H9 (cell line): ENCODE measurements at regions not wholly inside any gene's neighbourhood (a gene's known extent, or its start where the extent isn't known, plus 50 kb on each side); places are given as distances from the start of the nearest gene placed in this dataset.

Source experiments
- DNase-seq: peaks from one replicate; pipeline ENCODE4 v3.0.0-alpha.2; 2017
- H2AFZ ChIP-seq: one replicate; pipeline ENCODE4 v1.6.1; 2013; ENCODE audit warnings: mild to moderate bottlenecking, low read length, control low read depth, moderate library complexity
- H2AK5ac ChIP-seq: 2 replicates; pipeline ENCODE4 v1.6.1; 2013; ENCODE audit warnings: low read length, control low read depth, mixed read lengths; ENCODE audit not compliant: insufficient read length
- H2BK120ac ChIP-seq: one replicate; pipeline ENCODE4 v1.6.1; 2013; ENCODE audit warnings: low read depth, mild to moderate bottlenecking, low read length, control low read depth, inconsistent platforms; ENCODE audit not compliant: poor library complexity, severe bottlenecking
- H2BK12ac ChIP-seq: 2 replicates; pipeline ENCODE4 v1.6.1; 2013; ENCODE audit warnings: low read length, control low read depth, mixed read lengths, low read depth; ENCODE audit not compliant: insufficient read length
- H2BK15ac ChIP-seq: 2 replicates; pipeline ENCODE4 v1.6.1; 2013; ENCODE audit warnings: low read depth, low read length, control low read depth
- H2BK20ac ChIP-seq: one replicate; pipeline ENCODE4 v1.6.1; 2013; ENCODE audit warnings: low read depth, mild to moderate bottlenecking, low read length, control low read depth, inconsistent platforms; ENCODE audit not compliant: poor library complexity, severe bottlenecking
- H2BK5ac ChIP-seq: 2 replicates; pipeline ENCODE4 v1.6.1; 2013; ENCODE audit warnings: low read length, control low read depth, mixed read lengths; ENCODE audit not compliant: insufficient read length
- H3K14ac ChIP-seq: 2 replicates; pipeline ENCODE4 v1.6.1; 2013; ENCODE audit warnings: low read length, control low read depth; ENCODE audit not compliant: insufficient read depth
- H3K18ac ChIP-seq: 2 replicates; pipeline ENCODE4 v1.6.1; 2013; ENCODE audit warnings: low read depth, mild to moderate bottlenecking, mixed read lengths, low read length, control low read depth; ENCODE audit not compliant: insufficient read length
- H3K23ac ChIP-seq: 2 replicates; pipeline ENCODE4 v1.6.1; 2013; ENCODE audit warnings: low read length, control low read depth, mixed read lengths, low read depth; ENCODE audit not compliant: insufficient read length
- H3K23me2 ChIP-seq: 2 replicates; pipeline ENCODE4 v1.6.1; 2013; ENCODE audit warnings: low read depth, mild to moderate bottlenecking, mixed read lengths, low read length, control low read depth; ENCODE audit not compliant: insufficient read length, poor library complexity, severe bottlenecking
- H3K27ac ChIP-seq: 2 replicates; pipeline ENCODE4 v1.5.1; 2013; ENCODE audit warnings: low read length, control low read depth, mixed read lengths, low read depth; ENCODE audit not compliant: insufficient read length
- H3K27me3 ChIP-seq: 2 replicates; pipeline ENCODE4 v1.6.1; 2013; ENCODE audit warnings: low read length, control low read depth, inconsistent platforms; ENCODE audit not compliant: insufficient read depth
- H3K4ac ChIP-seq: 2 replicates; pipeline ENCODE4 v1.6.1; 2013; ENCODE audit warnings: low read depth, mild to moderate bottlenecking, control low read depth, inconsistent platforms, low read length, moderate library complexity
- H3K4me1 ChIP-seq: 2 replicates; pipeline ENCODE4 v1.6.1; 2013; ENCODE audit warnings: low read length, control low read depth, inconsistent platforms; ENCODE audit not compliant: insufficient read depth
- H3K4me2 ChIP-seq: 2 replicates; pipeline ENCODE4 v1.6.1; 2013; ENCODE audit warnings: low read length, control low read depth, mixed read lengths; ENCODE audit not compliant: insufficient read length, insufficient read depth
- H3K56ac ChIP-seq: 2 replicates; pipeline ENCODE4 v1.6.1; 2013; ENCODE audit warnings: low read depth, mild to moderate bottlenecking, mixed read lengths, low read length, control low read depth; ENCODE audit not compliant: insufficient read length
- H3K79me1 ChIP-seq: 2 replicates; pipeline ENCODE4 v1.6.1; 2013; ENCODE audit warnings: low read depth, mild to moderate bottlenecking, moderate library complexity, low read length, control low read depth, inconsistent platforms; ENCODE audit not compliant: insufficient read depth, poor library complexity, severe bottlenecking
- H3K79me2 ChIP-seq: 2 replicates; pipeline ENCODE4 v1.6.1; 2013; ENCODE audit warnings: low read length, control low read depth, inconsistent platforms; ENCODE audit not compliant: insufficient read depth
- H3K9ac ChIP-seq: 2 replicates; pipeline ENCODE4 v1.6.1; 2013; ENCODE audit warnings: low read length, control low read depth, mixed read lengths; ENCODE audit not compliant: insufficient read length; ENCODE audit errors: extremely low read depth
- H3K9me3 ChIP-seq: one replicate; pipeline ENCODE4 v1.6.1; 2013; ENCODE audit warnings: low read depth, low read length, inconsistent platforms; ENCODE audit not compliant: control insufficient read depth
- H3T11ph ChIP-seq: one replicate; pipeline ENCODE4 v1.6.1; 2013; ENCODE audit warnings: mild to moderate bottlenecking, low read length, control low read depth, inconsistent platforms
- H4K20me1 ChIP-seq: one replicate; pipeline ENCODE4 v1.6.1; 2013; ENCODE audit not compliant: control insufficient read depth, insufficient read length, insufficient read depth
- H4K5ac ChIP-seq: 2 replicates; pipeline ENCODE4 v1.6.1; 2013; ENCODE audit warnings: low read depth, mild to moderate bottlenecking, mixed read lengths, low read length, control low read depth; ENCODE audit not compliant: insufficient read length
- H4K8ac ChIP-seq: replicated peaks from 2 replicates; pipeline ENCODE4 v1.6.1; 2013; ENCODE audit warnings: low read length, control low read depth, mixed read lengths, low read depth; ENCODE audit not compliant: insufficient read length
- H4K91ac ChIP-seq: 2 replicates; pipeline ENCODE4 v1.6.1; 2013; ENCODE audit warnings: low read depth, mild to moderate bottlenecking, moderate library complexity, mixed read lengths, low read length, control low read depth; ENCODE audit not compliant: insufficient read length
- H3K27ac Mint-ChIP-seq, 3 experiments: 2 replicates in 2 of 3; 3 replicates in 1 of 3; pipeline ENCODE4 v1.8.0; 2020 to 2021; ENCODE audit warnings: mixed read lengths in 3 of 3, mild to moderate bottlenecking in 1 of 3, moderate library complexity in 1 of 3
- H3K27me3 Mint-ChIP-seq: 2 replicates; pipeline ENCODE4 v1.8.0; 2021; ENCODE audit warnings: low read depth, mild to moderate bottlenecking, moderate library complexity, mixed read lengths
- H3K36me3 Mint-ChIP-seq, 3 experiments: 2 replicates in 2 of 3; 3 replicates in 1 of 3; pipeline ENCODE4 v1.8.0; 2020 to 2021; ENCODE audit warnings: low read depth in 3 of 3, mixed read lengths in 3 of 3; ENCODE audit not compliant: insufficient read depth in 1 of 3
- H3K4me1 Mint-ChIP-seq, 2 experiments: 2 replicates each; pipeline ENCODE4 v1.8.0; 2020; ENCODE audit warnings: mixed read lengths in 2 of 2
- H3K4me3 Mint-ChIP-seq, 2 experiments: 2 replicates in 1 of 2; 3 replicates in 1 of 2; pipeline ENCODE4 v1.8.0; 2020 to 2021; ENCODE audit warnings: mild to moderate bottlenecking in 2 of 2, mixed read lengths in 2 of 2, moderate library complexity in 1 of 2
- H3K9me3 Mint-ChIP-seq, 2 experiments: 2 replicates in 1 of 2; 3 replicates in 1 of 2; pipeline ENCODE4 v1.8.0; 2020; ENCODE audit warnings: mild to moderate bottlenecking in 2 of 2, mixed read lengths in 2 of 2, moderate library complexity in 1 of 2
- CTCF ChIP-seq: fragments of 200-600 bp; sonication (generic); conservative IDR thresholded peaks from 3 replicates; pipeline ENCODE4 v1.8.0; 2021; ENCODE audit warnings: antibody characterized with exemption, mild to moderate bottlenecking
- WGBS: extraction: QIAGEN DNeasy Blood & Tissue Kit; methylation state at CpG from one replicate; pipeline ENCODE4 v1.1.7; 2013; ENCODE audit warnings: missing lambda C conversion rate, low lambda C conversion rate, mixed read lengths; ENCODE audit not compliant: insufficient read length; ENCODE audit errors: extremely low coverage; 5-methylcytosine and 5-hydroxymethylcytosine counted together

GRCh38 chr7:119571666-119572065 lies 701.3 kb upstream of the KCND2 start:
- H3K18ac ChIP-seq: no peak overlapping the region
- no peak overlapping the region for H3K4ac ChIP-seq
- no peaks in the 10 kb centered on the region for H3K27me3 Mint-ChIP-seq
- H3K23ac ChIP-seq: no peak overlapping the region
- H2BK12ac ChIP-seq: no peak overlapping the region
- no peaks in the 10 kb centered on the region for H3K79me2 ChIP-seq
- H3K9me3 Mint-ChIP-seq: no peaks in the 10 kb centered on the region
- H2AK5ac ChIP-seq: no peak overlapping the region
- no peak for TF ChIP-seq CTCF
- H3K23me2 ChIP-seq: no peaks in the 10 kb centered on the region
- no peak overlapping the region for H3K14ac ChIP-seq
- no peak overlapping the region for H2BK15ac ChIP-seq
- no peak for DNase-seq
- no peak overlapping the region for H4K5ac ChIP-seq
- no peak overlapping the region for H4K91ac ChIP-seq
- H3K27ac ChIP-seq: no peak overlapping the region
- no peaks in the 10 kb centered on the region for H3K4me1 ChIP-seq
- H2BK20ac ChIP-seq: no peak overlapping the region
- H3K56ac ChIP-seq: no peak overlapping the region
- H3T11ph ChIP-seq: no peak overlapping the region
- H3K4me1 Mint-ChIP-seq: no peaks in the 10 kb centered on the region
- no peak overlapping the region for H3K27ac Mint-ChIP-seq
- no peak overlapping the region for H3K4me3 Mint-ChIP-seq
- no peaks in the 10 kb centered on the region for H3K9me3 ChIP-seq
- no peak overlapping the region for H2BK120ac ChIP-seq
- no CpG with 5 or more reads among the region's 1 CpG for WGBS
- no peak overlapping the region for H2AFZ ChIP-seq
- H3K36me3 Mint-ChIP-seq: no peaks in the 10 kb centered on the region
- no peak overlapping the region for H4K8ac ChIP-seq
- no peaks in the 10 kb centered on the region for H3K79me1 ChIP-seq
- H4K20me1 ChIP-seq: no peaks in the 10 kb centered on the region
- no peaks in the 10 kb centered on the region for H3K27me3 ChIP-seq
- no peak overlapping the region for H2BK5ac ChIP-seq
- H3K9ac ChIP-seq: no peak overlapping the region
- H3K4me2 ChIP-seq: no peak overlapping the region
